Heart left ventricle (tissue), 13 donors: ENCODE measurements at regions not wholly inside any gene's neighbourhood (a gene's known extent, or its start where the extent isn't known, plus 50 kb on each side); places are given as distances from the start of the nearest gene placed in this dataset.

Source experiments
- CTCF ChIP-seq, 12 donors: fragments of 200-600 bp; sonication (generic) in 4 of 12; IDR thresholded peaks; one replicate each; pipeline versions ENCODE4 v1.5.0 to v1.8.0; 2018 to 2022; ENCODE audit warnings: antibody characterized with exemption in 12 of 12, mild to moderate bottlenecking in 5 of 12
- POLR2A ChIP-seq, 2 donors: fragments of 450-650 bp; IDR thresholded peaks; one replicate each; pipeline ENCODE4 v1.6.1; 2017; ENCODE audit warnings: antibody characterized with exemption in 2 of 2, mild to moderate bottlenecking in 2 of 2, moderate library complexity in 2 of 2
- donor health status: ischemic (EF 13 %, LVEDD 7.1; RV severe dilation, severe dysfunction).
- donor health status: DM: no; HTN: yes; CAD: no.
- donor health status: DM: no; HTN: no; CAD: no.
- donor health status: ischemic (EF 25% LVEDD 6.9; RV normal size, moderate dysfunction).
- donor health status: ischemic (EF 25% LVEDD 5.7; RV mildly dilated, moderate dysfunction).
- donor health status: ischemic (EF 35%, LVEDD 5.7; RV mildly dilated, moderate dysfunction).
- donor health status: nonischemic (EF 11% LVEDD 7.7; RV severe dilation, severe dysfunction).
- donor health status: DM: yes; HTN: yes; CAD: no.
- donor health status: PGD.
- donor health status: ischemic (EF 29% LVEDD 5.4; RV normal size, mild dysfunction).
- donor health status: nonischemic (EF 23%, LVEDD 6.1; RV moderate dilation, normal function).

GRCh38 chr5:99081711-99082110 is 152.9 kb upstream of the CHD1 start:
- TF ChIP-seq CTCF (IDR thresholded peaks at IDR 0.05), result no peak
- TF ChIP-seq POLR2A (IDR thresholded peaks at IDR 0.05), result no peak
